Keratinocyte (primary cell): ENCODE measurements at regions not wholly inside any gene's neighbourhood (a gene's known extent, or its start where the extent isn't known, plus 50 kb on each side); places are given as distances from the start of the nearest gene placed in this dataset.

ENCODE experiments used
- DNase-seq: peaks from one replicate; pipeline ENCODE4 v3.0.0-alpha.2; 2011; ENCODE audit warnings: low read depth, missing footprints, low spot score
- FAIRE-seq: peaks from 2 replicates; lab custom pipeline; 2011; peaks lifted over from hg19 to GRCh38; lab: Jason Lieb, UNC
- H2AFZ ChIP-seq: 2 replicates; pipeline ENCODE4 v1.6.0; 2012; ENCODE audit warnings: low read length, control low read depth, inconsistent platforms; ENCODE audit not compliant: control insufficient read depth
- H3K27ac ChIP-seq: 2 replicates; pipeline ENCODE4 v1.5.1; 2011; ENCODE audit warnings: low read length; ENCODE audit not compliant: control insufficient read depth, insufficient read depth
- H3K27me3 ChIP-seq: 3 replicates; pipeline ENCODE4 v1.6.0; 2011; ENCODE audit warnings: low read length; ENCODE audit not compliant: control insufficient read depth, insufficient read depth; ENCODE audit errors: extremely low read depth
- H3K36me3 ChIP-seq, 2 experiments: 2 replicates in 1 of 2; 3 replicates in 1 of 2; pipeline ENCODE4 v1.5.1; 2011; ENCODE audit warnings: low read length in 2 of 2, mild to moderate bottlenecking in 1 of 2; ENCODE audit not compliant: control insufficient read depth in 2 of 2, insufficient read depth in 2 of 2; ENCODE audit errors: extremely low read depth in 1 of 2
- H3K4me1 ChIP-seq: 3 replicates; pipeline ENCODE4 v1.5.1; 2011; ENCODE audit warnings: low read length; ENCODE audit not compliant: control insufficient read depth, insufficient read depth; ENCODE audit errors: extremely low read depth
- H3K4me2 ChIP-seq: 3 replicates; pipeline ENCODE4 v1.6.0; 2011; ENCODE audit warnings: low read depth, low read length; ENCODE audit not compliant: control insufficient read depth, insufficient read depth; ENCODE audit errors: extremely low read depth
- H3K4me3 ChIP-seq, 3 experiments: fragments of 200-600 bp in 1 of 3; sonication (generic) in 1 of 3; 2 replicates in 2 of 3; 3 replicates in 1 of 3; pipeline ENCODE4 v1.5.1; 2011 to 2016; ENCODE audit warnings: low read length in 3 of 3, mild to moderate bottlenecking in 3 of 3, control low read depth in 2 of 3, inconsistent platforms in 1 of 3, low read depth in 1 of 3, mixed read lengths in 1 of 3, mixed run types in 1 of 3, moderate library complexity in 1 of 3; ENCODE audit not compliant: control insufficient read depth in 2 of 3, insufficient read depth in 2 of 3; ENCODE audit errors: extremely low read depth in 1 of 3
- H3K79me2 ChIP-seq: 2 replicates; pipeline ENCODE4 v1.6.0; 2012; ENCODE audit warnings: low read length; ENCODE audit not compliant: control insufficient read depth, insufficient read depth
- H3K9ac ChIP-seq: 3 replicates; pipeline ENCODE4 v1.6.0; 2011; ENCODE audit warnings: low read length; ENCODE audit not compliant: control insufficient read depth, insufficient read depth; ENCODE audit errors: extremely low read depth
- H3K9me1 ChIP-seq: 3 replicates; pipeline ENCODE4 v1.6.0; 2011; ENCODE audit warnings: low read length; ENCODE audit not compliant: control insufficient read depth, insufficient read depth; ENCODE audit errors: extremely low read depth
- H3K9me3 ChIP-seq: 2 replicates; pipeline ENCODE4 v1.5.1; 2012; ENCODE audit warnings: low read depth, low read length; ENCODE audit not compliant: control insufficient read depth
- H4K20me1 ChIP-seq: 3 replicates; pipeline ENCODE4 v1.6.0; 2011; ENCODE audit warnings: low read length; ENCODE audit not compliant: control insufficient read depth, insufficient read depth; ENCODE audit errors: extremely low read depth
- EZH2 ChIP-seq: IDR thresholded peaks from one replicate; pipeline ENCODE4 v1.6.1; 2012; ENCODE audit warnings: inconsistent platforms, mild to moderate bottlenecking, low read length, moderate library complexity
- dilution Hi-C: fragments of 300-500 bp; cut with MboI; formaldehyde crosslinking; loops from one replicate; pipeline ENCODE4 v1.7.0; 2020; ENCODE audit warnings: low sequenced_read_pairs; ENCODE audit not compliant: extremely low pct_ligation_motif_present
- TF ChIP-seq, protein P1 (sequence below), 3 experiments: IDR thresholded peaks in 1 of 3; conservative IDR thresholded peaks in 1 of 3; optimal IDR thresholded peaks in 1 of 3; 2 replicates in 2 of 3; 3 replicates in 1 of 3; pipeline versions ENCODE3 to v1.5.1; 2011; ENCODE audit warnings: low read length in 3 of 3, mild to moderate bottlenecking in 3 of 3, moderate library complexity in 2 of 3, control low read depth in 1 of 3, inconsistent platforms in 1 of 3; ENCODE audit not compliant: insufficient read depth in 2 of 3; ENCODE audit errors: extremely low read depth in 1 of 3

DNA sequence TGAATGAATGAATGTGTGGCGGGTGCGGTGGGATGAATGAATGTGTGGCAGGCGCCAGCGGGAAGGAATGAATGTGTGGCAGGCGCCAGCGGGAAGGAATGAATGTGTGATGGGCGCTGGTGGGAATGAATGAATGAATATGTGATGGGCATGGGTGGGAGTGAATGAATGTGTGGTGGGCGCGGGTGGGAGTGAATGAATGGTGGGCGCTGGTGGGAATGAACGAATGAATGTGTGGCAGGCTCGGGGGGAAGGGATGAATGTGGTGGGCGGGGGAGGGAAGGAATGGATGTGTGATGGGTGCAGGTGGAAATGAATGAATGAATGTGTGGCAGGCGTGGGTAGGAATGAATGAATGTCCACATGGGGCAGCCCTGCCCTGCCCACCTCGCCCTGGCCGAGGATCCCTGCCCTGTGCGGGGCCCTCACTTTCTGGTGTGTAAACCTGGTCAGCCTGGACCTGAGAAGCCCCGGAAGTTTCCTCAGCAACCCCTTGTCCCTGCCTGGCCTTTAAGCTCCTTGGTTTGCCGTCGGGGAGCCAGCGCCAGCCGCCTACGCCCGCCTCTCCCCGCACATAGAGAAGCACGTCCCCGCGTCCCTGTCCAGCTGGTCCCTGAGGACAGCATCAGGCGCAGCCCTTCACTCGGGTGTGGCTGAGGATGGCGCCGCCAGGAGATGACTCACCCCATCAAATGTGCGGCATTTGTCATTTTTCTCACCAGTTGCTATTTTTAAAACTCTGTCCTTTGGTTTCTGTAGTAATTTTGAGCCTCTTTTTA lies 112.8 kb upstream of the LRPAP1 start:
- dilution Hi-C loops: no loop called here
- no peak overlapping the region for H3K4me3 ChIP-seq
- H3K27ac ChIP-seq: no peak overlapping the region
- H3K27me3 ChIP-seq: no peaks in the 10 kb centered on the region
- H3K4me1 ChIP-seq: no peaks in the 10 kb centered on the region
- no peaks in the 10 kb centered on the region for H3K9me3 ChIP-seq
- H2AFZ ChIP-seq: no peak overlapping the region
- TF ChIP-seq, protein P1, sequence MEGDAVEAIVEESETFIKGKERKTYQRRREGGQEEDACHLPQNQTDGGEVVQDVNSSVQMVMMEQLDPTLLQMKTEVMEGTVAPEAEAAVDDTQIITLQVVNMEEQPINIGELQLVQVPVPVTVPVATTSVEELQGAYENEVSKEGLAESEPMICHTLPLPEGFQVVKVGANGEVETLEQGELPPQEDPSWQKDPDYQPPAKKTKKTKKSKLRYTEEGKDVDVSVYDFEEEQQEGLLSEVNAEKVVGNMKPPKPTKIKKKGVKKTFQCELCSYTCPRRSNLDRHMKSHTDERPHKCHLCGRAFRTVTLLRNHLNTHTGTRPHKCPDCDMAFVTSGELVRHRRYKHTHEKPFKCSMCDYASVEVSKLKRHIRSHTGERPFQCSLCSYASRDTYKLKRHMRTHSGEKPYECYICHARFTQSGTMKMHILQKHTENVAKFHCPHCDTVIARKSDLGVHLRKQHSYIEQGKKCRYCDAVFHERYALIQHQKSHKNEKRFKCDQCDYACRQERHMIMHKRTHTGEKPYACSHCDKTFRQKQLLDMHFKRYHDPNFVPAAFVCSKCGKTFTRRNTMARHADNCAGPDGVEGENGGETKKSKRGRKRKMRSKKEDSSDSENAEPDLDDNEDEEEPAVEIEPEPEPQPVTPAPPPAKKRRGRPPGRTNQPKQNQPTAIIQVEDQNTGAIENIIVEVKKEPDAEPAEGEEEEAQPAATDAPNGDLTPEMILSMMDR (optimal IDR thresholded peaks at IDR 0.05 in 1 of 3, IDR thresholded peaks at IDR 0.05 in 1 of 3, conservative IDR thresholded peaks at IDR 0.05 in 1 of 3; ENCODE audit: extremely low read depth in 1 of 3, insufficient read depth in 2 of 3, low read length in 3 of 3): no peak
- no peak for TF ChIP-seq EZH2
- FAIRE-seq: no peak
- H3K4me2 ChIP-seq: no peak overlapping the region
- peaks cover 4% of the 10 kb centered on the region for H4K20me1 ChIP-seq
- H3K9me1 ChIP-seq: no peaks in the 10 kb centered on the region
- no peaks in the 10 kb centered on the region for H3K36me3 ChIP-seq
- no peak overlapping the region for H3K9ac ChIP-seq
- no peak for DNase-seq
- no peaks in the 10 kb centered on the region for H3K79me2 ChIP-seq

DNA sequence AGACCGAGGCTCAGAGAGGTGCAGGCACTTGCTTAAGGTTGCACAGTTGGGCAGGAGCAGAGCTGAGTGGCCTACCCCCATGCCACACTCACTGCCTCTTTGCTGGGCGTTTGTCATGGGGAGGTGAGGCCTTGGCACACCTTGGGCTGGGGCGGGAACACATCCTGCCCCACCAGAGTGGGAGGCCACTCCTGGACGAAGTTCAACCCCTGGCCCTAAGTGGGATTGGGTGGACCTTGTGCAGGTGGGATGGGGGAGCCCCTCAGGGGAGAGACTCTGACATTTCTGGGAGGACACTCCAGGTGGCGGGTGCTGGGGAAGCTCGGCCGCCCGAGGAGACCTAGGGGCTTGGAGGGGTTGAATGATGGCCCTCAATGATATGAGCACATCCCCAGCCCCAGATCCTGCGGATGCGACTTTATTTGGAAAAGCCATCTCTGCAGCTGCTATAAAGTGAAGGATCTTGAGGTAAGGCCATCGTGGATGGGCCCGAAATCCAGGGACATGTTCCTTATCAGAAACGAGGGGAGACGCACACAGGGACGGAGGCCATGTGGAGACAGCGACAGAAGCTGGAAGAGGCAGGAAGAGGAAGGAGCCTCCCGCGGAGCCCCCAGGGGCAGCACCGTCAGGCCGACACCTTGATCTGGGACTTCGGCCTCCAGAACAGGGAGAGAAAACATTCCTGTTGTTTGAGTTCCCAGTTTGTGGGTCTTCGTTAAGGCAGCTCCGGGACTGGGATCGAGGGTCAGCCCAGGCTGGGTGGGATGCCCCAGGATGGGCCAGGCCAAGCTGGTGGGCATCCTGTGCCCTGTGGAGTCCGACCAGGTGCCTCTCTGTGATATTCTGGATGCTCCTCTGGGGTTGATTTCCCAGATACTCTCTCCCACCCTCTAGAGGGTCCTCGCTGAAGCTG lies 111.6 kb upstream of the LRPAP1 start:
- Histone ChIP-seq H3K79me2 (no peaks in the 10 kb centered on the region), H3K27me3 (no peaks in the 10 kb centered on the region), H3K4me2 (no peak overlapping the region), H3K9me1 (no peaks in the 10 kb centered on the region), H3K9ac (no peak overlapping the region), H2AFZ (no peak overlapping the region), H3K4me1 (no peaks in the 10 kb centered on the region), H3K9me3 (no peaks in the 10 kb centered on the region), H3K36me3 (no peaks in the 10 kb centered on the region), H3K4me3 (no peak overlapping the region), H3K27ac (no peak overlapping the region), H4K20me1 (peaks cover 4% of the 10 kb centered on the region)
- no peak for DNase-seq
- TF ChIP-seq EZH2: no peak
- TF ChIP-seq, protein P1 (optimal IDR thresholded peaks at IDR 0.05 in 1 of 3, IDR thresholded peaks at IDR 0.05 in 1 of 3, conservative IDR thresholded peaks at IDR 0.05 in 1 of 3; ENCODE audit: extremely low read depth in 1 of 3, insufficient read depth in 2 of 3, low read length in 3 of 3): no peak
- dilution Hi-C loops: no loop called here
- no peak for FAIRE-seq
